GM21360 (cell line): ENCODE measurements at regions not wholly inside any gene's neighbourhood (a gene's known extent, or its start where the extent isn't known, plus 50 kb on each side); places are given as distances from the start of the nearest gene placed in this dataset.

ENCODE experiments used
- ATAC-seq: cut with Tn5 transposase; IDR thresholded peaks from one replicate; pipeline ENCODE4 v1.9.1; 2021; ENCODE audit warnings: mild to moderate bottlenecking, moderate library complexity; ENCODE audit not compliant: unreplicated experiment

GRCh38 chr3:115517457-115518050 lies 105.8 kb upstream of the GAP43 start:
- ATAC-seq = no peak

GRCh38 chr3:115518100-115518852 lies 105.0 kb upstream of the GAP43 start:
- ATAC-seq = no peak

- no peak for ATAC-seq
Measured at GRCh38 chr3:115520241-115520640, 103.1 kb upstream of the GAP43 start.

- ATAC-seq = no peak
Measured at GRCh38 chr3:115520651-115521245, 102.6 kb upstream of the GAP43 start.

- no peak for ATAC-seq
Measured at GRCh38 chr3:115523458-115523857, 99.9 kb upstream of the GAP43 start.

GRCh38 chr3:115524549-115524948 lies 98.8 kb upstream of the GAP43 start:
- no peak for ATAC-seq

GRCh38 chr3:115525731-115526130 lies 97.6 kb upstream of the GAP43 start:
- no peak for ATAC-seq

- ATAC-seq = no peak
Measured at GRCh38 chr3:115533218-115533617, 90.1 kb upstream of the GAP43 start.

GRCh38 chr3:115536171-115536570 lies 87.1 kb upstream of the GAP43 start:
- no peak for ATAC-seq

GRCh38 chr3:115537669-115538068 lies 85.6 kb upstream of the GAP43 start:
- ATAC-seq = no peak

GRCh38 chr3:115547207-115547606 lies 76.1 kb upstream of the GAP43 start:
- ATAC-seq = no peak

- ATAC-seq = no peak
Measured at GRCh38 chr3:115548611-115549010, 74.7 kb upstream of the GAP43 start.

GRCh38 chr3:115549071-115549470 lies 74.2 kb upstream of the GAP43 start:
- ATAC-seq = no peak

GRCh38 chr3:115550285-115550761 lies 73.0 kb upstream of the GAP43 start:
- ATAC-seq = no peak

GRCh38 chr3:115551016-115551415 lies 72.3 kb upstream of the GAP43 start:
- ATAC-seq = no peak

GRCh38 chr3:115552007-115552406 lies 71.3 kb upstream of the GAP43 start:
- no peak for ATAC-seq

- ATAC-seq = no peak
Measured at GRCh38 chr3:115553796-115554486, 69.4 kb upstream of the GAP43 start.

- ATAC-seq = no peak
Measured at GRCh38 chr3:115554487-115554807, 68.9 kb upstream of the GAP43 start.

GRCh38 chr3:115562636-115563267 lies 60.6 kb upstream of the GAP43 start:
- no peak for ATAC-seq

- no peak for ATAC-seq
Measured at GRCh38 chr3:115563984-115564383, 59.3 kb upstream of the GAP43 start.

- ATAC-seq = no peak
Measured at GRCh38 chr3:115571413-115571812, 51.9 kb upstream of the GAP43 start.
